Mammary epithelial cell (primary cell): ENCODE measurements at regions not wholly inside any gene's neighbourhood (a gene's known extent, or its start where the extent isn't known, plus 50 kb on each side); places are given as distances from the start of the nearest gene placed in this dataset.

Experiments
- EZH2 ChIP-seq: IDR thresholded peaks from 2 replicates; pipeline ENCODE4 v1.6.1; 2012; ENCODE audit warnings: low read length, inconsistent platforms, borderline replicate concordance
- TF ChIP-seq, protein P1 (sequence below), 2 donors: IDR thresholded peaks in 1 of 2; conservative IDR thresholded peaks in 1 of 2; 2 replicates each; pipeline ENCODE4 v1.5.1; 2011 to 2012; ENCODE audit warnings: inconsistent platforms in 2 of 2, low read length in 2 of 2, mild to moderate bottlenecking in 2 of 2, control low read depth in 1 of 2, low read depth in 1 of 2; ENCODE audit not compliant: insufficient read depth in 1 of 2; ENCODE audit errors: extremely low read depth in 1 of 2

DNA sequence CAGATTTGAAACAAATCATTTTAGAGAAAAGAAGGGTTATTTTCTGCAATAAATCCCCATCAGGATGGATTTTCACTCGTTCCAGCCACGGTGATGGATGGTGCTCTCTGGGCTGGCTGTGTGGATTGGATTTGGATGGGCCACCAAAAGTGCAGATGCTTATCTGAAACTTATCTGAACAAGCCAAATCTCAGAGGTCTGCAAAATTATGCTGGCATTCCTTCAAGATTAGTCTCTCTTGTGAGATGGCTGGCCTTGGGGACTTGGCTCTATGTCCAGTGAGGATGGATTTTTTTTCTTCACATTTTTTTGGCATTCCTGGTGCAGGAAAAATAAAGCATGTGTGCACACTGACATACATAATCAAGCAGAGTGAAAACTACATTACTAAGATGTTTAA lies 341.9 kb downstream of the GXYLT1 start:
- TF ChIP-seq, protein P1, sequence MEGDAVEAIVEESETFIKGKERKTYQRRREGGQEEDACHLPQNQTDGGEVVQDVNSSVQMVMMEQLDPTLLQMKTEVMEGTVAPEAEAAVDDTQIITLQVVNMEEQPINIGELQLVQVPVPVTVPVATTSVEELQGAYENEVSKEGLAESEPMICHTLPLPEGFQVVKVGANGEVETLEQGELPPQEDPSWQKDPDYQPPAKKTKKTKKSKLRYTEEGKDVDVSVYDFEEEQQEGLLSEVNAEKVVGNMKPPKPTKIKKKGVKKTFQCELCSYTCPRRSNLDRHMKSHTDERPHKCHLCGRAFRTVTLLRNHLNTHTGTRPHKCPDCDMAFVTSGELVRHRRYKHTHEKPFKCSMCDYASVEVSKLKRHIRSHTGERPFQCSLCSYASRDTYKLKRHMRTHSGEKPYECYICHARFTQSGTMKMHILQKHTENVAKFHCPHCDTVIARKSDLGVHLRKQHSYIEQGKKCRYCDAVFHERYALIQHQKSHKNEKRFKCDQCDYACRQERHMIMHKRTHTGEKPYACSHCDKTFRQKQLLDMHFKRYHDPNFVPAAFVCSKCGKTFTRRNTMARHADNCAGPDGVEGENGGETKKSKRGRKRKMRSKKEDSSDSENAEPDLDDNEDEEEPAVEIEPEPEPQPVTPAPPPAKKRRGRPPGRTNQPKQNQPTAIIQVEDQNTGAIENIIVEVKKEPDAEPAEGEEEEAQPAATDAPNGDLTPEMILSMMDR (conservative IDR thresholded peaks at IDR 0.05 in 1 of 2, IDR thresholded peaks at IDR 0.05 in 1 of 2; ENCODE audit: extremely low read depth in 1 of 2, insufficient read depth in 1 of 2, low read depth in 1 of 2, low read length in 2 of 2), result no peak
- TF ChIP-seq EZH2, result no peak
